Panc1 (cell line): ENCODE measurements at regions not wholly inside any gene's neighbourhood (a gene's known extent, or its start where the extent isn't known, plus 50 kb on each side); places are given as distances from the start of the nearest gene placed in this dataset.

Experiments
- CTCF ChIP-seq: fragments of 450-650 bp; IDR thresholded peaks from 2 replicates; pipeline ENCODE4 v1.5.1; 2017; ENCODE audit warnings: mild to moderate bottlenecking
- POLR2AphosphoS5 ChIP-seq: IDR thresholded peaks from 2 replicates; pipeline ENCODE4 v1.6.1; 2012; ENCODE audit warnings: mild to moderate bottlenecking, low read depth, low read length, moderate library complexity
- TF ChIP-seq, protein P1 (sequence below), 2 experiments: IDR thresholded peaks; 2 replicates each; pipeline ENCODE4 v1.6.1; 2011 to 2012; ENCODE audit warnings: low read depth in 2 of 2, control low read depth in 1 of 2, low read length in 1 of 2, mild to moderate bottlenecking in 1 of 2, moderate library complexity in 1 of 2; ENCODE audit not compliant: insufficient read depth in 1 of 2

DNA sequence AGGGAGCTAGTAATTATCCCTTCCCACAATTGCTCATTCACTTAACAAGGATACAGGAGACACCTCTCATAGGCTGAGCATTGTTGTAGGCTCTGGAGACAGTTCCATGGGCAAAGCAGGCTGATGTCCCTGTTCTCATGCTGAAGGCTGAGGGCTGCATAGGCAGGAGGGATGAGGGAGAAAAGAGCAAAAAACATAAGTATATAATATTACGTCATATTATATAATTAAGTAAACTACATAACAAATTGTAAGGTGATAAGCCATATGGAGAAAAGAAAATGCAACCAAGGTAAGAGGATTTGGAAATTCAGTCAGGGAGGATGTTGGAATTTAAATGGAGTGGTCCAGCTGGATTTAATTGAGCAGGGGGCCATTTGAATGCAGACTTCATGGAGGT lies 380.6 kb upstream of the ST6GAL2 start:
- TF ChIP-seq POLR2AphosphoS5 (no peak), CTCF (no peak)
- TF ChIP-seq, protein P1, sequence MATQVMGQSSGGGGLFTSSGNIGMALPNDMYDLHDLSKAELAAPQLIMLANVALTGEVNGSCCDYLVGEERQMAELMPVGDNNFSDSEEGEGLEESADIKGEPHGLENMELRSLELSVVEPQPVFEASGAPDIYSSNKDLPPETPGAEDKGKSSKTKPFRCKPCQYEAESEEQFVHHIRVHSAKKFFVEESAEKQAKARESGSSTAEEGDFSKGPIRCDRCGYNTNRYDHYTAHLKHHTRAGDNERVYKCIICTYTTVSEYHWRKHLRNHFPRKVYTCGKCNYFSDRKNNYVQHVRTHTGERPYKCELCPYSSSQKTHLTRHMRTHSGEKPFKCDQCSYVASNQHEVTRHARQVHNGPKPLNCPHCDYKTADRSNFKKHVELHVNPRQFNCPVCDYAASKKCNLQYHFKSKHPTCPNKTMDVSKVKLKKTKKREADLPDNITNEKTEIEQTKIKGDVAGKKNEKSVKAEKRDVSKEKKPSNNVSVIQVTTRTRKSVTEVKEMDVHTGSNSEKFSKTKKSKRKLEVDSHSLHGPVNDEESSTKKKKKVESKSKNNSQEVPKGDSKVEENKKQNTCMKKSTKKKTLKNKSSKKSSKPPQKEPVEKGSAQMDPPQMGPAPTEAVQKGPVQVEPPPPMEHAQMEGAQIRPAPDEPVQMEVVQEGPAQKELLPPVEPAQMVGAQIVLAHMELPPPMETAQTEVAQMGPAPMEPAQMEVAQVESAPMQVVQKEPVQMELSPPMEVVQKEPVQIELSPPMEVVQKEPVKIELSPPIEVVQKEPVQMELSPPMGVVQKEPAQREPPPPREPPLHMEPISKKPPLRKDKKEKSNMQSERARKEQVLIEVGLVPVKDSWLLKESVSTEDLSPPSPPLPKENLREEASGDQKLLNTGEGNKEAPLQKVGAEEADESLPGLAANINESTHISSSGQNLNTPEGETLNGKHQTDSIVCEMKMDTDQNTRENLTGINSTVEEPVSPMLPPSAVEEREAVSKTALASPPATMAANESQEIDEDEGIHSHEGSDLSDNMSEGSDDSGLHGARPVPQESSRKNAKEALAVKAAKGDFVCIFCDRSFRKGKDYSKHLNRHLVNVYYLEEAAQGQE (IDR thresholded peaks at IDR 0.05; ENCODE audit: insufficient read depth in 1 of 2, low read depth in 2 of 2, low read length in 1 of 2) = no peak
